ENCODE measurements at regions not wholly inside any gene's neighbourhood (a gene's known extent, or its start where the extent isn't known, plus 50 kb on each side); places are given as distances from the start of the nearest gene placed in this dataset.

GRCh38 chr10:130834170-130834569 lies 477.4 kb downstream of the TCERG1L start:
- no peak for TF ChIP-seq POLR2A (IDR thresholded peaks at IDR 0.05)
- TF ChIP-seq, protein P1, sequence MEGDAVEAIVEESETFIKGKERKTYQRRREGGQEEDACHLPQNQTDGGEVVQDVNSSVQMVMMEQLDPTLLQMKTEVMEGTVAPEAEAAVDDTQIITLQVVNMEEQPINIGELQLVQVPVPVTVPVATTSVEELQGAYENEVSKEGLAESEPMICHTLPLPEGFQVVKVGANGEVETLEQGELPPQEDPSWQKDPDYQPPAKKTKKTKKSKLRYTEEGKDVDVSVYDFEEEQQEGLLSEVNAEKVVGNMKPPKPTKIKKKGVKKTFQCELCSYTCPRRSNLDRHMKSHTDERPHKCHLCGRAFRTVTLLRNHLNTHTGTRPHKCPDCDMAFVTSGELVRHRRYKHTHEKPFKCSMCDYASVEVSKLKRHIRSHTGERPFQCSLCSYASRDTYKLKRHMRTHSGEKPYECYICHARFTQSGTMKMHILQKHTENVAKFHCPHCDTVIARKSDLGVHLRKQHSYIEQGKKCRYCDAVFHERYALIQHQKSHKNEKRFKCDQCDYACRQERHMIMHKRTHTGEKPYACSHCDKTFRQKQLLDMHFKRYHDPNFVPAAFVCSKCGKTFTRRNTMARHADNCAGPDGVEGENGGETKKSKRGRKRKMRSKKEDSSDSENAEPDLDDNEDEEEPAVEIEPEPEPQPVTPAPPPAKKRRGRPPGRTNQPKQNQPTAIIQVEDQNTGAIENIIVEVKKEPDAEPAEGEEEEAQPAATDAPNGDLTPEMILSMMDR (IDR thresholded peaks at IDR 0.05): no peak
